GM20000 (cell line): ENCODE measurements at regions not wholly inside any gene's neighbourhood (a gene's known extent, or its start where the extent isn't known, plus 50 kb on each side); places are given as distances from the start of the nearest gene placed in this dataset.

ENCODE experiments used
- DNase-seq: peaks from one replicate; pipeline ENCODE4 v3.0.0; 2012; ENCODE audit warnings: low spot score
- TF ChIP-seq, protein P1 (sequence below): IDR thresholded peaks from 2 replicates; pipeline ENCODE4 v1.5.1; 2012; ENCODE audit warnings: mild to moderate bottlenecking, control low read depth; ENCODE audit errors: extremely low read depth, missing control alignments

DNA sequence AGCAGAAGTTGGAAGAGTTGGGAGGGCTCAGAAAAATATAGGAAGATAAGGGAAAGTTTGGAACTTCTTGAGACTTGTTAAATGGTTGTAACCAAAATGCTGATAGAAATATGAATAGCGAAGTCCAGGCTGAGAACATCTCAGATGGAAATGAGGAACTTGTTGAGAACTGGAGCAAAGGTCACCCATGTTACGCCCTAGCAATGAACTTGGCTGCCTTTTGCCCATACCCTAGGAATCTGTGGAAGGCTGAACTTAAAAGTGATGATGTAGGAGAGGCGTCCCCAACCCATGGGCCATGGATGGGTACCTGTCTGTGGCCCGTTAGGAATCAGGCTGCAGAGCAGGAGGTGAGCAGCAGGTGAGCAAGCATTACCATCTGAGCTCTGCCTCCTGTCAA lies 347.8 kb downstream of the ARL4A start:
- DNase-seq = no peak
- TF ChIP-seq, protein P1, sequence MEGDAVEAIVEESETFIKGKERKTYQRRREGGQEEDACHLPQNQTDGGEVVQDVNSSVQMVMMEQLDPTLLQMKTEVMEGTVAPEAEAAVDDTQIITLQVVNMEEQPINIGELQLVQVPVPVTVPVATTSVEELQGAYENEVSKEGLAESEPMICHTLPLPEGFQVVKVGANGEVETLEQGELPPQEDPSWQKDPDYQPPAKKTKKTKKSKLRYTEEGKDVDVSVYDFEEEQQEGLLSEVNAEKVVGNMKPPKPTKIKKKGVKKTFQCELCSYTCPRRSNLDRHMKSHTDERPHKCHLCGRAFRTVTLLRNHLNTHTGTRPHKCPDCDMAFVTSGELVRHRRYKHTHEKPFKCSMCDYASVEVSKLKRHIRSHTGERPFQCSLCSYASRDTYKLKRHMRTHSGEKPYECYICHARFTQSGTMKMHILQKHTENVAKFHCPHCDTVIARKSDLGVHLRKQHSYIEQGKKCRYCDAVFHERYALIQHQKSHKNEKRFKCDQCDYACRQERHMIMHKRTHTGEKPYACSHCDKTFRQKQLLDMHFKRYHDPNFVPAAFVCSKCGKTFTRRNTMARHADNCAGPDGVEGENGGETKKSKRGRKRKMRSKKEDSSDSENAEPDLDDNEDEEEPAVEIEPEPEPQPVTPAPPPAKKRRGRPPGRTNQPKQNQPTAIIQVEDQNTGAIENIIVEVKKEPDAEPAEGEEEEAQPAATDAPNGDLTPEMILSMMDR = no peak

DNA sequence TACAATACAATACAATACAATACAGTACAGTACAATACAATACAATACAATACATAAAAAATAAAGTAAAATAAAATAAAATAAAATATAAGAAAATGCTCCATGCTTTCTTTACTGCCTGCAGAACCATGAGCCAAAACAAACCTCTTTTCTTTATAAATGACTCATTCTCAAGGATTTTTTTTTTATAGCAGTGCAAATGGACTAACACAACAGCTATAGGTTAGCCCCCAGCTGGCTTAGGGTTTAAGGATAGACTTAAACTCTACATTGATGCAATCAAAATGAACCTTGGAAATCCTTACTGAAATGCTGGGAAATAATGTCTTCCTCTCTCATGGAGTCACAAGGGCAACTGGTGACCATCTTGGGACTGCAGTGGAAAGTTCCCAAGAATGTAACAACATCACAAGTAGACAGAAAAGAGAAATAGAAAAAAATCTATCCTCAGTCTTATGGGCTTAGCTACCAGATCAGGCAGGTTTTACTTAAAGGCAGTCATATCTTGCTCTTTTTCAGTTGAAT lies 348.9 kb downstream of the ARL4A start:
- no peak for DNase-seq
- TF ChIP-seq, protein P1 = no peak

DNA sequence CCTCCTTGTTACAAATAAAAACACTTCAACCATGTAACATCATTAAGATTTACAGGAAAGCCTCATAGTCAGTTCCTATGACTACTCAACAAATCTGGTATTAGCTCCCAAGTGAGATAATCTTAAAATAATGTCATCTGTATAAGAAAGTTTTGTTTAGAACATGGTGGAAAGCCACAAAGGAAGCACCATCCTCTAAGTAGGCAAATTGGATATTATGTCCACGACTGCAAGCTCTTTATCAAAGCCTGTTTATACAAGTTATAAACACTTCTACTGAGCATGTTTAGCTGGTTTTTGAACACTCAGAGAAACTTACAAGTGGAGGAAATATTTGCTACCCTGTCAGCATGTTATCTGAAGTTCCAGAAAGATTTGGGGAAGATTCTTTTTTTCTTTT lies 349.8 kb downstream of the ARL4A start:
- TF ChIP-seq, protein P1 = no peak
- DNase-seq = no peak

DNA sequence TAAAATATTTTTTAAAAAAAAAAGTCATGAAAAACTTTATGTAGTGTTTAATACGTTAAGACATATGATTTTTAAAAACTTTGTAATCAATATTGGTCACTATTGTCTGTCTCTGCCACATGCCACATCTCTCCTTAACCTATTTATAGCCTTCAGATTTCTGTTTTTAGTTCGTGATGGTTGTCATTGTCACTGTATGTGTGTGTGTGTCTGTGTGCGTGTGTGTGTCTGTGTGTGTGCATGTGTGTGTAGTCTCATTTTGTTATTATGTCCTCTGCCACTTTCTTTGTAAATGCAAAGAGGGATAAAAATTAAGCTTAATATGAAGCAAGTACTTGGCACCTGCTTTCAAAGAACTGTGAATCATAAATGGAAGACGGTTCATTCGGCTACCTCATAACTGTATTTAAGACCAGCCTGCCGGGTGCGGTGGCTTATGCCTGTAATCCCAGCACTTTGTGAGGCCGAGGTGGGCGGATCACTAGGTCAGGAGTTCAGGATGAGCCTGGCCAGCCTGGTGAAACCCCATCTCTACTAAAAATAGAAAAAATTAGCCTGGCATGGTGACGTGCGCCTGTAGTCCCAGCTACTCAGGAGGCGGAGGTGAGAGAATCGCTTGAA lies 354.0 kb downstream of the ARL4A start:
- TF ChIP-seq, protein P1 = no peak
- DNase-seq = no peak

DNA sequence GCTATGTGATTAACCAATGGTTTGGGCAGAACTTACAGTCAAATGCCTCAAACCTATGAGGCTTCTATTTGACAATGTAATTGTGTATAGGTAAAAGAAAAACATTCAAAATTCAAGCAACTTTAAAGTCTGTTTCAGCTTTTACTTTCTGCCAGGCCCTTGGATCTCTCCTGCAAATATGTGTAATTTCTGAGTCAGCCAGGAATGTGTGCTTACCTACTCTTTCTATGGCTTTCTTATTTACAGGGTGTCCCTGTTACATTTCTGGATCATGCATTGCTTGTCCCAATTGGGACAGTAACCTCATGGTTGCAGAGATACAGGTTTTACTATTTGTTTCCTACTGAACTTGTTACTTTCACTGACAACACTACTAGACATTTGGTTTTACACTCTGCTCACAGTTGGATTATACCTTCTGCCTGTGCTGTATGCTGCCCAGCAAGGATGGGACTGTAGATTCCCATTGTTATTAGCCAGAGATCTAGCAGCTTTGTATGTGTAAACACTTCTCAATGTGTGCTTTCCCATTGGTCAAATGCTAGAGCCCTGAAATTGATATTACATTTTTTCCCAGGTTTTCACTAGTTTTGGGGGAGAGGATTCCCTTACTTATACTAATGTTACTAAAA lies 355.3 kb downstream of the ARL4A start:
- no peak for DNase-seq
- TF ChIP-seq, protein P1 = no peak

DNA sequence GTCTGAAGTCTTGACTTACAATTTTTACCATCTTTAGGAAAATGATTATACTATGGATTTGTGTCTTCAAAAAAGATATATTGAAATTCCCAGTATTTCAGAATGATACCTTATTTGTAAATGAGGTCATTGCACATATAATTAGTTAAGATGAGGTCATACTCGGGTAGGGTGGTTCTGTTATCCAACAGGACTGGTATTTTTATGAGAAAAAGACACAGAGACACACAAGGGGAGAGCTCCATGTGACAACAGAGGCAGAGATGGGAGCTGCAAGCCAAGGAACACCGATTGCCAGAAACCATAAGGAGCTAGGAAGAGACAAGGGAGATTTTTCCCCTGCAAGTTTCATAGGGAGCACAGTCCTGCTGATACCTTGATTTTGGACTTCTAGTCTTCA lies 356.9 kb downstream of the ARL4A start:
- TF ChIP-seq, protein P1 = no peak
- no peak for DNase-seq

DNA sequence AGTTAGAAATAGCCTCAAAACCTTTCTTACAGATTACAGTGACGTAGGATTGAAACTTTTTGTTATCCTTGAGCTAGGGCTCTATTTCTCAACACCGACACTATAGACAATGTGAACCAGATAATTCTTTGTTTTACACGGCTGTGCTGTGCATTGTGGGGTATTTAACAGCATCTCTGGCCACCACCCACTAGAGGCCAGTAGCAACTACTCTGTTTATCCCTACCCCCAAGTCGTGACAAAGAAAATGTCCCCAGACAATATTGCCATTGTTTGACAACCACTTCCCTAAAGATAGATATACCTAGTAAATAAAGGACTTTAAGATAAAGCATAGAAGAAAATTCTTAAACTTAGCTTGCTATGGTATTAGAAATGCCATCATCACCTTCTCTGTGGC lies 359.6 kb downstream of the ARL4A start:
- no peak for DNase-seq
- TF ChIP-seq, protein P1 = no peak
